Testis (tissue), 2 donors: ENCODE measurements at regions not wholly inside any gene's neighbourhood (a gene's known extent, or its start where the extent isn't known, plus 50 kb on each side); places are given as distances from the start of the nearest gene placed in this dataset.

Experiments used
- CTCF ChIP-seq, 3 experiments: fragments of 450-650 bp in 2 of 3; fragments of 200-600 bp in 1 of 3; sonication (generic) in 1 of 3; IDR thresholded peaks; one replicate each; pipeline ENCODE4 v1.5.1; 2016 to 2019; ENCODE audit warnings: antibody characterized with exemption in 3 of 3, mild to moderate bottlenecking in 2 of 3, moderate library complexity in 1 of 3
- POLR2A ChIP-seq: fragments of 450-650 bp; IDR thresholded peaks from one replicate; pipeline ENCODE4 v1.6.1; 2017; ENCODE audit warnings: antibody characterized with exemption, mild to moderate bottlenecking, moderate library complexity

DNA sequence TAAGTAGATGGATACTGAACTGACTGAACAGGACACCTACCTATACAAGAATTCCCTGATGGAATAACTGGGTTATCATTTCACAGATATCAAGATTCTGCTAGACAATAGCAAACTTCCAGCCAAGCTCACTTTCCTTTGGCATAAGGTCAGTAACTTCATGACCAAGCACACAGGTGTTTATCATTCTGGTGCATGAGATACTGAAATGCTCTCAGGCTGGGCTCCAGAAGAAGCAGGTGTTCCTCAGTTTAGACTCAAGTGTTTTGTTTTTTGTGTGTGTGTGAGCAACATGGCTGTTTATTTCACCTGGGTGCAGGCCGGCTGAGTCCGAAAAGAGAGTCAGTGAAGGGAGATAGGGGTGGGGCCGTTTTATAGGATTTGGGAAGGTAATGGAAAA, 201.5 kb upstream of the SPOCK3 start:
- TF ChIP-seq CTCF (IDR thresholded peaks at IDR 0.05) (no peak), POLR2A (no peak)
